ENCODE measurements at regions not wholly inside any gene's neighbourhood (a gene's known extent, or its start where the extent isn't known, plus 50 kb on each side); places are given as distances from the start of the nearest gene placed in this dataset.

DNA sequence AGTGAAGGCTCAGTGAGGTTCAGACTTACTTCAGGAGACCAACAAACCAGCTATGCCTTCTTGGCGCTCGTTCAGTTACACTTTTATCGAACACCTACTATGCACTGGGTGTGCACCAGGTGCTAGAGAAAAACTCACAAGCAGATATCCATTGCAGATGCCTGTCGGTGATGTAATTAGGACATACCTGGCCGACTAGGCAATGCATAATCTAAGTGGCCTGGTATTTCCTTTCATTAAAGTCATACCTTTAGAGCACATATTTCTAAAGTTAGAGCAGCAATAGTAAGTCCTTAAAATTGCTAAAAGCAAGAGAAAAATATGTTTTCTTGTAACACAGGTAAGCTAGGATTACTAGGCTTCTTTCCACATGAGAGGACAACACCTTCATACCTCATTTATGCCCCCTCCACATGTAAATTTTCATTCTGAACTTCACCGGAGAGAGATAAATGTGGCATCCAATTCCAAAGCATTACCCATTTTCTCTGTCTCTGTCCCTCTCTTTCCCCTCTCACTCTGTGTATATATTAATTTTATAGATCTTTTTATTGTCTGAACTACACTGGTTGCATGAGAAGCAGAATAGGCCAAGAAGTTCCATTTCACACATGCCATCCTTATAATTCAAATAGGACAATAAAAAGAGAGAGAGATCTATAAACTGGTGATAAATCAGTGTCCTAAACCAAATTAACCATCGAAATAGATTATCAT, 242.2 kb downstream of the SPTSSA start:
- no peak overlapping the region for H3K4me3 ChIP-seq (replicated peaks; ENCODE audit: low read depth, low read length)
- TF ChIP-seq, protein P1, sequence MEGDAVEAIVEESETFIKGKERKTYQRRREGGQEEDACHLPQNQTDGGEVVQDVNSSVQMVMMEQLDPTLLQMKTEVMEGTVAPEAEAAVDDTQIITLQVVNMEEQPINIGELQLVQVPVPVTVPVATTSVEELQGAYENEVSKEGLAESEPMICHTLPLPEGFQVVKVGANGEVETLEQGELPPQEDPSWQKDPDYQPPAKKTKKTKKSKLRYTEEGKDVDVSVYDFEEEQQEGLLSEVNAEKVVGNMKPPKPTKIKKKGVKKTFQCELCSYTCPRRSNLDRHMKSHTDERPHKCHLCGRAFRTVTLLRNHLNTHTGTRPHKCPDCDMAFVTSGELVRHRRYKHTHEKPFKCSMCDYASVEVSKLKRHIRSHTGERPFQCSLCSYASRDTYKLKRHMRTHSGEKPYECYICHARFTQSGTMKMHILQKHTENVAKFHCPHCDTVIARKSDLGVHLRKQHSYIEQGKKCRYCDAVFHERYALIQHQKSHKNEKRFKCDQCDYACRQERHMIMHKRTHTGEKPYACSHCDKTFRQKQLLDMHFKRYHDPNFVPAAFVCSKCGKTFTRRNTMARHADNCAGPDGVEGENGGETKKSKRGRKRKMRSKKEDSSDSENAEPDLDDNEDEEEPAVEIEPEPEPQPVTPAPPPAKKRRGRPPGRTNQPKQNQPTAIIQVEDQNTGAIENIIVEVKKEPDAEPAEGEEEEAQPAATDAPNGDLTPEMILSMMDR (IDR thresholded peaks at IDR 0.05; ENCODE audit: low read depth, low read length, missing control alignments): no peak
- no peak for DNase-seq (ENCODE audit: extremely low read depth, low read depth)

DNA sequence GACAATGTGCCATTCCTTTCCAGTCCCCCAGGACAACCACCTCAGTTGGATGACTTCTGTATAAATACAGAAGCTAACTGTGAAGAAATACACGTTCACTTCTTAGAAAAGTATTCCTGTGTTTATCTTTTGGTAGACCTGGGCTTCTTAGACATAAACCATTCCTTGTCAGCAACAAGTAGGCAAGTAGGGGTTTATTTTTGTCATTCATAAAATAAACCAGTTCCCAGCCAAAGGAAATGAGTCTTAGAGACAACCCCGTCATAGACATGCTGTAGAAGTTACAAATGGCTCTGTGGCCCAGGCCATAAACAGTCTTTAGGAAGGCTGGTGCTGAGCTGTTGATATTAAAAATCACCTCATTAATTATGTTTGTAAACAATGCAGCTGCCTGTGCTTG, 243.2 kb downstream of the SPTSSA start:
- DNase-seq (ENCODE audit: extremely low read depth, low read depth): no peak
- TF ChIP-seq, protein P1 (IDR thresholded peaks at IDR 0.05; ENCODE audit: low read depth, low read length, missing control alignments): no peak
- no peak overlapping the region for H3K4me3 ChIP-seq (replicated peaks; ENCODE audit: low read depth, low read length)

DNA sequence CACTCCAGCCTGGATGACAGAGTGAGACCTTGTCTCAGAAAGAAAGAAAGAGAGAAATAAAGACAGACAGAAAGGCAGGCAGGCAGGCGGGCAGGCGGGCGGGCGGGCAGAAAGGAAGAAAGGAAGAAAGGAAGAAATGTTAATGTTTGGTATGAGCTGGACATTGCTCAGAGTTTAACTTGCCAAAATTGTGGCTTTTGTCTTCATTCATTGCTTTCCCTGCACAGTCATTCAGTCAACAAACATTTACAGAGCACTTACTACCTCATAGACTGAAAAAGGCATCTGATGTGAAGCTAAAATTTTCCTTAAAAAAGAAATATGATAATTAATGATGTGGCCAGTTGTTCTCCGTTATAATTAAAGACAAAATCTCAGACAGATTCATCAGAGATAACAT, 247.1 kb downstream of the SPTSSA start:
- no peak for DNase-seq (ENCODE audit: extremely low read depth, low read depth)
- no peak overlapping the region for H3K4me3 ChIP-seq (replicated peaks; ENCODE audit: low read depth, low read length)
- TF ChIP-seq, protein P1 (IDR thresholded peaks at IDR 0.05; ENCODE audit: low read depth, low read length, missing control alignments): no peak

DNA sequence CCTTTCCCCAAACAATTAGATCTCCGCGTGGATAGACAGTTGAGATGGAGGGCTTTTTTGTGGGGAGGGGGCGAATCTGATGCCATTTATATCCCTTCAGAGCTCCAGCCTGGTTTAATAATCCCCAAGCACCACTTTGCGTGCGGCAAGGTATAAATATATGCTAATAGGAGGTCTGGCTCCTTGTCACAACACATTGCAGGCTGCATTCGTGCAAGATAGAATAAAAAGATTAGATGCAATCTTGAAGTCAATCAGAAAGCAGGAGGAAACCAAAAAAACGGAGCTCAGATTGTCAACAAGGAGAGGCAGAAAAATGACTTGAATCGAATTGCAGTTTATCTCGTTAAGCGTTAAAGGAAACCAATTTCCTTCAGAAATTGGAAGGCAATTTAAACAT, 248.7 kb downstream of the SPTSSA start:
- no peak overlapping the region for H3K4me3 ChIP-seq (replicated peaks; ENCODE audit: low read depth, low read length)
- no peak for DNase-seq (ENCODE audit: extremely low read depth, low read depth)
- TF ChIP-seq, protein P1 (IDR thresholded peaks at IDR 0.05; ENCODE audit: low read depth, low read length, missing control alignments): no peak

DNA sequence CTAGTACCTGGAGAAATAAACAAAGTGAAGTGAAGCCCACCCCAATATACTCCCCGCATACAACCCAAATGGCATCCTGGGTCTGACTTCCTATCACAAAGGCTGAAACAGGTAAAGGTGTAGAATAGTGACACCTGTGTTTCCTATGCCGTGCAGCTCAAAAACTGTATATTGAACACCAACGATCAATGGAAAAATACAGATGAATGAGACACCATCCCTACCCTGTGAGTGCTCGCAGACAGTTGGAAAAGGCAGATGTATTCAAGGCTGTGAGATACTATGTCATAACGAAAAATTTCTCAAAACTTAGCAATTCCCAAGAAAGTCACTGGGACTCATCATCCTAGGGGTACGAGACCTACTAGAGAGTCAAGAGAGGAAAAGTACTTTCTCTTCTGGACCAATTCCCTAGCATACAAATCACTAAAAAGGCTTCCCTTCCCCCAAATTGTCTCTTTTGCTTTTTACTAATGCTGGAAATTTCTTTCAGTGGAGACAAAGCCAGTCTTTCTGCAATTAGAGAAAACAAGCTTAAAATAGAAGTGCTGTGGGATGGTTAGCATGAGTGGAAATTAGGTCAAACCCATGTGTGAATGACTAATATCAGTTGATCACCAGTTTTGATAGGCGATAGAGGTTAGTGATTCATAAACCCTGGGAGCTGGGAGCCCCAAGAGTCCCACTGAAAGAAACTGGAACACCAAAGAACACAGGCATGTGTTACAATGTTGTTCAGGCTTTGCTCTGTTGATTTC, 249.7 kb downstream of the SPTSSA start:
- TF ChIP-seq, protein P1 (IDR thresholded peaks at IDR 0.05; ENCODE audit: low read depth, low read length, missing control alignments): no peak
- DNase-seq (ENCODE audit: extremely low read depth, low read depth): no peak

DNA sequence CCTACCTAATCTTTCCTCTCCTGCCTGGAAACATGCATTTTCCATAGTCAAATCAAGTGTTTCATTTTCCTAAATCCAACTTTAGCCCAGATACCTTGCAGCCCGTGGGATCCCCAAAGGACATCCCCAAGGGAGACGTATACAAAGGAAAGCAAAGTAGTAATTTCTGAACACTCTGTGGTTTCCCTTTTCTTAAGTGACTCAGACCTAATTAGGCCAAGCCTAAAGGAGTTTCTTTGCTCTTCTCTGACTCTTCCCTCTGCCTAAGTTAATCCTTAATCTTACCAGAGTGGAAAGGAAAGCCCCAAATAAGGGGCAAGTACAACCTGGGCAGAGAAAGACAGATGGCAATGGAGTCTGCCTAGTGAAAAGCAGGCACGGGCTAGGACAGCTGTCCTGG, 250.3 kb downstream of the SPTSSA start:
- TF ChIP-seq, protein P1 (IDR thresholded peaks at IDR 0.05; ENCODE audit: low read depth, low read length, missing control alignments): no peak
- DNase-seq (ENCODE audit: extremely low read depth, low read depth): no peak
- H3K4me3 ChIP-seq (replicated peaks; ENCODE audit: low read depth, low read length): no peak overlapping the region

More for the DNA sequence above, 249.7 kb downstream of the SPTSSA start:
- no peak overlapping the region for H3K4me3 ChIP-seq (replicated peaks; ENCODE audit: low read depth, low read length)
